ENCODE measurements at regions not wholly inside any gene's neighbourhood (a gene's known extent, or its start where the extent isn't known, plus 50 kb on each side); places are given as distances from the start of the nearest gene placed in this dataset.

DNA sequence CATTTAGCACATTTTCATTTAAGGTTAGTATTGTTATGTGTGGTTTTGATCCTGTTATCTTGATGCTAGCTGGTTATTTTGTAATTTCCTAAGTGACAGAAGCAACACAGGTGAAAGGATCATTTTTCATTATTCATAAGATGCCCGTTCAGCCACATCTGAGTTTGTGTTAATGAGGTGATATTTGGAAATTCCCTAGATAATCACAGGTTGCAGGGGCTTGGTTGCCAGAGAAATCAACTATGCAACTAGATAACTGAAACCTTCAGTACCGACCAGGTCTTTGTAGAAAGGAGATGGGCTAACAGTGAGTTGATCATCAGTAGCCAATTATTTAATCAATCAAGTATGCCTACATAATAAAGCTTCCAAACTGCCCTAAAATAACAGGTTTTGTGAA, 121.3 kb upstream of the UFM1 start:
- TF ChIP-seq EZH2 (IDR thresholded peaks at IDR 0.05; ENCODE audit: insufficient read depth, poor library complexity, severe bottlenecking) (no peak), EZH2phosphoT487 (IDR thresholded peaks at IDR 0.05; ENCODE audit: insufficient read depth, low read depth) (no peak)

Data from GM23248 (cell line).